IMR-90 (cell line): ENCODE measurements at regions not wholly inside any gene's neighbourhood (a gene's known extent, or its start where the extent isn't known, plus 50 kb on each side); places are given as distances from the start of the nearest gene placed in this dataset.

Experiments
- ATAC-seq: fragments of 200-7000 bp; cut with Tn5 transposase; 2 replicates; pipeline ENCODE4 v1.9.1; 2020; ENCODE audit warnings: low read depth, mild to moderate bottlenecking, moderate library complexity
- BruUV-seq: library from RNA; stranded (reverse); fragments of 400-500 nt; replicated peaks from 2 replicates; lab custom pipeline; 2021; lab: Mats Ljungman, UMichigan
- CTCF ChIA-PET: fragments of 300-600 bp; formaldehyde crosslinking; extraction: SDS; loops from one replicate; lab custom pipeline; 2021; ENCODE audit warnings: antibody characterized with exemption; lab: Yijun Ruan, JAX
- POLR2A ChIA-PET: fragments of 300-600 bp; sonication (Branson Sonifier 250); formaldehyde crosslinking; loops from one replicate; lab custom pipeline; 2022; ENCODE audit warnings: antibody characterized with exemption; ENCODE audit not compliant: unreplicated experiment; lab: Charles Lee
- DNase-seq: peaks from one replicate; pipeline ENCODE4 v3.0.0; 2013
- H2AFZ ChIP-seq: replicated peaks from 2 replicates; pipeline ENCODE3; 2013; ENCODE audit warnings: low read length, mild to moderate bottlenecking; ENCODE audit not compliant: poor library complexity
- H2AK5ac ChIP-seq: 2 replicates; pipeline ENCODE4 v1.6.1; 2013; ENCODE audit warnings: low read depth, low read length, inconsistent platforms
- H2AK9ac ChIP-seq: replicated peaks from 2 replicates; pipeline ENCODE3; 2013; ENCODE audit warnings: mild to moderate bottlenecking, low read depth, low read length, moderate library complexity; ENCODE audit not compliant: poor library complexity
- H2BK120ac ChIP-seq: 2 replicates; pipeline ENCODE4 v1.6.1; 2013; ENCODE audit warnings: low read depth, low read length, inconsistent platforms
- H2BK15ac ChIP-seq: 3 replicates; pipeline ENCODE4 v1.6.1; 2013; ENCODE audit warnings: low read depth, low read length, inconsistent platforms
- H2BK20ac ChIP-seq: 2 replicates; pipeline ENCODE4 v1.6.1; 2013; ENCODE audit warnings: low read depth, mild to moderate bottlenecking, inconsistent platforms, low read length, moderate library complexity
- H2BK5ac ChIP-seq: 2 replicates; pipeline ENCODE4 v1.6.1; 2013; ENCODE audit warnings: mild to moderate bottlenecking, low read depth, low read length, inconsistent platforms; ENCODE audit not compliant: poor library complexity, severe bottlenecking
- H3K14ac ChIP-seq: replicated peaks from 2 replicates; pipeline ENCODE4 v1.6.1; 2013; ENCODE audit warnings: low read depth, low read length, inconsistent platforms
- H3K18ac ChIP-seq: 2 replicates; pipeline ENCODE4 v1.6.1; 2013; ENCODE audit warnings: low read depth, low read length, control low read depth
- H3K23ac ChIP-seq: 2 replicates; pipeline ENCODE4 v1.6.1; 2013; ENCODE audit warnings: low read depth, low read length, inconsistent platforms
- H3K27ac ChIP-seq: 2 replicates; pipeline ENCODE4 v1.5.1; 2013; ENCODE audit warnings: mild to moderate bottlenecking, control low read depth, low read length; ENCODE audit not compliant: insufficient read depth
- H3K27me3 ChIP-seq: 2 replicates; pipeline ENCODE4 v1.6.1; 2013; ENCODE audit warnings: low read length; ENCODE audit not compliant: control insufficient read depth, insufficient read depth
- H3K36me3 ChIP-seq: 2 replicates; pipeline ENCODE4 v1.6.1; 2013; ENCODE audit warnings: low read length, mixed read lengths; ENCODE audit not compliant: control insufficient read depth, insufficient read depth
- H3K4ac ChIP-seq: 2 replicates; pipeline ENCODE4 v1.6.1; 2013; ENCODE audit warnings: low read depth, low read length, inconsistent platforms
- H3K4me1 ChIP-seq: 2 replicates; pipeline ENCODE4 v1.6.1; 2013; ENCODE audit warnings: low read length, mixed read lengths; ENCODE audit not compliant: control insufficient read depth, insufficient read depth
- H3K4me2 ChIP-seq: 2 replicates; pipeline ENCODE4 v1.6.1; 2013; ENCODE audit warnings: low read depth, mild to moderate bottlenecking, control low read depth, low read length, moderate library complexity
- H3K4me3 ChIP-seq: 2 replicates; pipeline ENCODE4 v1.5.1; 2013; ENCODE audit warnings: low read depth, mild to moderate bottlenecking, control low read depth, low read length, moderate library complexity; ENCODE audit not compliant: insufficient read depth
- H3K56ac ChIP-seq: 2 replicates; pipeline ENCODE4 v1.6.1; 2013; ENCODE audit warnings: low read length, inconsistent platforms; ENCODE audit not compliant: insufficient read depth; ENCODE audit errors: extremely low read depth
- H3K79me1 ChIP-seq, 2 experiments: 2 replicates each; pipeline ENCODE4 v1.6.1; 2013; ENCODE audit warnings: low read length in 2 of 2, inconsistent platforms in 1 of 2, low read depth in 1 of 2
- H3K9ac ChIP-seq: 2 replicates; pipeline ENCODE4 v1.6.1; 2013; ENCODE audit warnings: low read depth, low read length, control low read depth
- H3K9me1 ChIP-seq: 2 replicates; pipeline ENCODE4 v1.6.1; 2013; ENCODE audit warnings: low read length, inconsistent platforms; ENCODE audit not compliant: insufficient read depth
- H3K9me3 ChIP-seq: 2 replicates; pipeline ENCODE4 v1.6.1; 2013; ENCODE audit warnings: low read length; ENCODE audit not compliant: control insufficient read depth, insufficient read depth
- H4K20me1 ChIP-seq: 2 replicates; pipeline ENCODE4 v1.6.1; 2013; ENCODE audit warnings: low read length, inconsistent platforms; ENCODE audit not compliant: insufficient read depth
- H4K5ac ChIP-seq: 2 replicates; pipeline ENCODE4 v1.6.1; 2013; ENCODE audit warnings: mild to moderate bottlenecking, low read depth, low read length, control low read depth
- H4K8ac ChIP-seq, 2 experiments: 2 replicates each; pipeline ENCODE4 v1.6.1; 2013; ENCODE audit warnings: low read depth in 2 of 2, low read length in 2 of 2, control low read depth in 1 of 2, inconsistent platforms in 1 of 2
- H4K91ac ChIP-seq: 2 replicates; pipeline ENCODE4 v1.6.1; 2013; ENCODE audit warnings: low read depth, low read length, inconsistent platforms; ENCODE audit not compliant: insufficient read depth
- CEBPB ChIP-seq: IDR thresholded peaks from 2 replicates; pipeline ENCODE4 v1.6.1; 2012; ENCODE audit warnings: low read depth, low read length, improper control_type of control experiment
- CTCF ChIP-seq: conservative IDR thresholded peaks from 2 replicates; pipeline ENCODE4 v1.5.1; 2012; ENCODE audit warnings: mild to moderate bottlenecking, low read depth, low read length, improper control_type of control experiment
- FOS ChIP-seq: fragments of 150-350 bp; IDR thresholded peaks from 2 replicates; pipeline ENCODE4 v1.6.1; 2016; ENCODE audit warnings: low read depth, low read length
- MXI1 ChIP-seq: IDR thresholded peaks from 2 replicates; pipeline ENCODE4 v1.6.1; 2012; ENCODE audit warnings: low read depth, mild to moderate bottlenecking, low read length, moderate library complexity, borderline replicate concordance
- NFE2L2 ChIP-seq: fragments of 150-350 bp; IDR thresholded peaks from 2 replicates; pipeline ENCODE4 v1.6.1; 2016; ENCODE audit warnings: low read depth, mild to moderate bottlenecking, low read length
- POLR2A ChIP-seq: IDR thresholded peaks from 2 replicates; pipeline ENCODE4 v1.6.1; 2012; ENCODE audit warnings: mild to moderate bottlenecking, low read depth, low read length
- RAD21 ChIP-seq: IDR thresholded peaks from 2 replicates; pipeline ENCODE4 v1.6.1; 2012; ENCODE audit warnings: low read length, improper control_type of control experiment
- RFX5 ChIP-seq: IDR thresholded peaks from 2 replicates; pipeline ENCODE4 v1.8.0; 2012; ENCODE audit warnings: low read depth, mild to moderate bottlenecking, low read length, moderate library complexity
- SMC3 ChIP-seq: fragments of 150-350 bp; IDR thresholded peaks from 2 replicates; pipeline ENCODE4 v1.6.1; 2016; ENCODE audit warnings: low read depth, mild to moderate bottlenecking, antibody characterized with exemption, low read length, moderate library complexity
- WGBS, 2 experiments: methylation state at CpG; one replicate each; pipeline versions ENCODE4 v1.1.5 to v1.1.7; 2013; ENCODE audit warnings: missing lambda C conversion rate in 2 of 2; ENCODE audit not compliant: insufficient read length in 1 of 2; ENCODE audit errors: extremely low coverage in 2 of 2; 5-methylcytosine and 5-hydroxymethylcytosine counted together
- dilution Hi-C: fragments of 300-500 bp; cut with HindIII; formaldehyde crosslinking; loops from one replicate; pipeline ENCODE4 v1.14.3; 2018; ENCODE audit warnings: low sequenced_read_pairs; ENCODE audit not compliant: unreplicated experiment
- in situ Hi-C: fragments of 300-500 bp; cut with MboI; formaldehyde crosslinking; loops from 3 replicates; pipeline ENCODE4 v1.14.3; 2019; ENCODE audit warnings: low sequenced_read_pairs, inconsistent platforms, mixed read lengths
- intact Hi-C: fragments of 100-400 bp; cut with micrococcal nuclease; formaldehyde crosslinking; loops from 2 replicates; pipeline ENCODE4 v1.10.0; 2022
- TF ChIP-seq, protein P1 (sequence below): fragments of 150-350 bp; IDR thresholded peaks from 2 replicates; pipeline ENCODE4 v1.6.1; 2017; ENCODE audit warnings: mild to moderate bottlenecking, antibody characterized with exemption, low read length, low read depth
- TF ChIP-seq, protein P2 (sequence below): fragments of 150-350 bp; IDR thresholded peaks from 2 replicates; pipeline ENCODE4 v1.6.1; 2016; ENCODE audit warnings: low read depth, mild to moderate bottlenecking, low read length, moderate library complexity, borderline replicate concordance

DNA sequence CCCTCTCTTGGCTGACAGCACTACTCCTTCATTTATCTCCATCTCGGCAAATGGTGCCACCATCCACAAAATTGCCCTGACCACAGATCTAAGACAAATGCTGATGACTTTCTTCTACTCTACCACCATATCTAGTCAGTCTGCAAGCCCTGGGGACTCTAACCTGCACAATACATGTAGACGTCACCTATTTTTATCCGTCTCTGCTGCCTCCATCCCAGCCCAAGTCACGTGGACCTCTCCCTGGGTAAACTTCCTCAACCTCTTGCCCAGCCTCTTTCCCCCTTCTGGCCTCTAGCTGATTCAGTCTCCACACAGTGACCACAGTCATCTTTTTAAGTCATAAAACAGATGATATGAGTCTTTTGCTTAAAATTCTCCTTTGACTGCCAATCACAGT is 1203.0 kb downstream of the AACS start:
- H2BK20ac ChIP-seq = no peak overlapping the region
- H2AK9ac ChIP-seq = no peak overlapping the region
- no peak overlapping the region for H4K5ac ChIP-seq
- ATAC-seq (no peak), DNase-seq (no peak)
- intact Hi-C loops (no loop called here), in situ Hi-C loops (no loop called here), dilution Hi-C loops (no loop called here)
- no peak overlapping the region for H2BK120ac ChIP-seq
- no peak overlapping the region for H2BK15ac ChIP-seq
- H3K4ac ChIP-seq = no peak overlapping the region
- H3K9me3 ChIP-seq = peaks cover 19% of the 10 kb centered on the region
- no peak overlapping the region for H2AFZ ChIP-seq
- H3K27ac ChIP-seq = no peak overlapping the region
- H3K14ac ChIP-seq = no peak overlapping the region
- no peak overlapping the region for H3K4me2 ChIP-seq
- H3K36me3 ChIP-seq = no peaks in the 10 kb centered on the region
- H2BK5ac ChIP-seq = no peak overlapping the region
- ChIA-PET POLR2A (no interaction called here), CTCF (no interaction called here)
- no peaks in the 10 kb centered on the region for H3K9me1 ChIP-seq
- no peak overlapping the region for H4K91ac ChIP-seq
- H3K79me1 ChIP-seq = no peaks in the 10 kb centered on the region
- no peak overlapping the region for H3K18ac ChIP-seq
- no TSS peak for BruUV-seq
- H3K9ac ChIP-seq = no peak overlapping the region
- H3K4me1 ChIP-seq = no peaks in the 10 kb centered on the region
- H4K20me1 ChIP-seq = no peaks in the 10 kb centered on the region
- no peak for TF ChIP-seq MXI1
- no peak for TF ChIP-seq CEBPB
- no peak for TF ChIP-seq SMC3
- no peak for TF ChIP-seq RFX5
- TF ChIP-seq RAD21 = no peak
- no peak for TF ChIP-seq NFE2L2
- no peak for TF ChIP-seq FOS
- no peak for TF ChIP-seq POLR2A
- no peak for TF ChIP-seq CTCF
- TF ChIP-seq, protein P1, sequence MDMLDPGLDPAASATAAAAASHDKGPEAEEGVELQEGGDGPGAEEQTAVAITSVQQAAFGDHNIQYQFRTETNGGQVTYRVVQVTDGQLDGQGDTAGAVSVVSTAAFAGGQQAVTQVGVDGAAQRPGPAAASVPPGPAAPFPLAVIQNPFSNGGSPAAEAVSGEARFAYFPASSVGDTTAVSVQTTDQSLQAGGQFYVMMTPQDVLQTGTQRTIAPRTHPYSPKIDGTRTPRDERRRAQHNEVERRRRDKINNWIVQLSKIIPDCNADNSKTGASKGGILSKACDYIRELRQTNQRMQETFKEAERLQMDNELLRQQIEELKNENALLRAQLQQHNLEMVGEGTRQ = no peak
- TF ChIP-seq, protein P2, sequence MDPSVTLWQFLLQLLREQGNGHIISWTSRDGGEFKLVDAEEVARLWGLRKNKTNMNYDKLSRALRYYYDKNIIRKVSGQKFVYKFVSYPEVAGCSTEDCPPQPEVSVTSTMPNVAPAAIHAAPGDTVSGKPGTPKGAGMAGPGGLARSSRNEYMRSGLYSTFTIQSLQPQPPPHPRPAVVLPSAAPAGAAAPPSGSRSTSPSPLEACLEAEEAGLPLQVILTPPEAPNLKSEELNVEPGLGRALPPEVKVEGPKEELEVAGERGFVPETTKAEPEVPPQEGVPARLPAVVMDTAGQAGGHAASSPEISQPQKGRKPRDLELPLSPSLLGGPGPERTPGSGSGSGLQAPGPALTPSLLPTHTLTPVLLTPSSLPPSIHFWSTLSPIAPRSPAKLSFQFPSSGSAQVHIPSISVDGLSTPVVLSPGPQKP = no peak
- no peak overlapping the region for H3K56ac ChIP-seq
- no peak overlapping the region for H3K4me3 ChIP-seq
- H4K8ac ChIP-seq = no peak overlapping the region
- H3K27me3 ChIP-seq = no peaks in the 10 kb centered on the region
- H3K23ac ChIP-seq = no peak overlapping the region
- 67% methylated on average over 4 of the region's 4 CpGs; no CpG with 5 or more reads in 1 of the 2 experiments for WGBS, 2 experiments
- H2AK5ac ChIP-seq = no peak overlapping the region
